GM13977 (cell line): ENCODE measurements at regions not wholly inside any gene's neighbourhood (a gene's known extent, or its start where the extent isn't known, plus 50 kb on each side); places are given as distances from the start of the nearest gene placed in this dataset.
"Not testable (repeated sequence)": the region's sequence is repeated elsewhere in the genome, so short reads cannot be mapped to it uniquely, and the experiment has no call there.

Experiments used
- DNase-seq: peaks from one replicate; pipeline ENCODE4 v3.0.0; 2012; ENCODE audit warnings: low spot score
- CTCF ChIP-seq: IDR thresholded peaks from 2 replicates; pipeline ENCODE4 v1.5.1; 2012; ENCODE audit warnings: mild to moderate bottlenecking, control low read depth; ENCODE audit not compliant: insufficient read depth; ENCODE audit errors: extremely low read depth, missing control alignments
- in situ Hi-C: fragments of 300-500 bp; cut with MboI; formaldehyde crosslinking; loops from one replicate; pipeline ENCODE4 v1.12.0; 2022; ENCODE audit warnings: low sequenced_read_pairs, low pct_unique_long_range_greater_than_20kb, mixed read lengths, inconsistent platforms; ENCODE audit not compliant: unreplicated experiment

- TF ChIP-seq CTCF: no peak
- DNase-seq: no peak
- in situ Hi-C loops: no loop called here
These were observed 329.5 kb downstream of the ICE1 start for GRCh38 chr5:5751987-5752386.

- in situ Hi-C loops: no loop called here
- peak; percentile 27 for DNase-seq
- TF ChIP-seq CTCF: no peak
These were observed 329.0 kb downstream of the ICE1 start for GRCh38 chr5:5751498-5751897.

- DNase-seq: no peak
- TF ChIP-seq CTCF: no peak
- in situ Hi-C loops: no loop called here
These were observed 318.9 kb downstream of the ICE1 start for GRCh38 chr5:5741418-5741817.

GRCh38 chr5:5739490-5739945 is 317.0 kb downstream of the ICE1 start:
- DNase-seq: no peak
- no peak for TF ChIP-seq CTCF
- in situ Hi-C loops: no loop called here

- no peak for DNase-seq
- no peak for TF ChIP-seq CTCF
- in situ Hi-C loops: no loop called here
These were observed 316.5 kb downstream of the ICE1 start for GRCh38 chr5:5738797-5739489.

- in situ Hi-C loops: no loop called here
- no peak for DNase-seq
- TF ChIP-seq CTCF: no peak
These were observed 313.5 kb downstream of the ICE1 start for GRCh38 chr5:5736007-5736406.

- in situ Hi-C loops: not testable (repeated sequence)
These were observed 310.6 kb downstream of the ICE1 start for GRCh38 chr5:5733058-5733457.

More at GRCh38 chr5:5733058-5733457, 310.6 kb downstream of the ICE1 start:
- not testable (repeated sequence) for DNase-seq
